DMS 273 (cell line): ENCODE measurements at regions not wholly inside any gene's neighbourhood (a gene's known extent, or its start where the extent isn't known, plus 50 kb on each side); places are given as distances from the start of the nearest gene placed in this dataset.
A peak's percentile ranks its signal among the peaks of the same experiment; 100 is the strongest.
"Not testable (repeated sequence)": the region's sequence is repeated elsewhere in the genome, so short reads cannot be mapped to it uniquely, and the experiment has no call there.

Source experiments
- DNase-seq: peaks from one replicate; lab custom pipeline; 2025; ENCODE audit not compliant: unreplicated experiment; lab: John Stamatoyannopoulos, UW

DNA sequence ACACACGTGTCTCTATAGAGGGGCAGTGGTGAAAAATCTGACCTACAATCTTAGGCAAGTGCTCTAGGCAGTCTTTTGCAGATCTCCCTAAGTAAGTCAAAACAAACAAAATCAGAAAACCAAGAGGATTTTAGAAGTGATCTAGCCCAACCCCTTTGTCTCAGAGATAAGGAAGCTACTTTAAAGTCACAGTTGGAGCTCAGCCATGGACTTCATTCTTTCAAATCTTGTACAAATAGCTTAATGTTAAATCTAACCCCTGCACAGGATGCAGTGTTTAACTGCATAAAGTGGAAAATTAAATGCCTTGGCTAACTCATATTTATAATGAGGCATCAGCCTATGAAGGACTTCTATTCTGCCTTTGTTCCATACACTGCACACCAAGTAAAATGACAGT lies 135.1 kb upstream of the RFX3 start:
- no peak for DNase-seq

- DNase-seq: no peak
Measured at GRCh38 chr9:3659647-3660046, 133.8 kb upstream of the RFX3 start.

DNA sequence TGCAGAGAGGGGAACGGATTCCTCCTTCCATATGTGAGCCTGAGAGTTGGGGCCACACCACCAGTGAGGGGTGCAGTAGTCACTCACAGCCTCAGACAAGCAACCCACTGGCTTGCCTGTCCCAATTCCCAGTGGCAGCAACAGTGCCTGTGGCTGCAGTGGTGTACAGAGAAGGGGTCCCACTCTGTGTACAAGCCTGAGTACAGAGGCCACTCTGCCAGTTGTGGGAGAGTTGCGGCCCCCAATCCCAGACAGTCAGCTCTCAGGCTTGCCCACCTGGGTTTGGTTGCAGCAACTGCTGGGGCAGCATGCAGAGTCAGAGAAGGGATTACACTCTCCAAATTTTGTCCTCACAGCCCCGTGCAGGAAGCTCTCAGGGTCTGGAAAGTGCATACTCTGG lies 133.2 kb upstream of the RFX3 start:
- DNase-seq: no peak

DNA sequence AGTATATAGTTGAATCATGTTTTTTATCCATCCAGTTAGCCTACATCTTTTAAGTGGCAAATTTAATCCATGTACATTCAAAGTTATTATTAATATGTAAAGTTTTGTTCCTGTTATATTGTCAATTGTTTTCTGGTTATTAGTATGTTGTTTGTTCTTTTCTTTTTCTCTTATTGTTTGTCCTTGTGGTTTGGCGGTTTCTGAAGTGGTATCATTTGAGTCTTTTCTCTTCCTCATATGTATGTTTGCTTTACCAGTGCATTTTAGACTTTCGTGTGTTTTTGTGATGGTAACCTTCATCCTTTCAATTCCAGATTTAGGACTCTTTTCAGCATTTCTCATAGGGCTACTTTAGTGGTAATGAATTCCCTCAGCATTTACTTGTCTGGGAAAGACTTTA lies 130.4 kb upstream of the RFX3 start:
- DNase-seq: no peak

DNA sequence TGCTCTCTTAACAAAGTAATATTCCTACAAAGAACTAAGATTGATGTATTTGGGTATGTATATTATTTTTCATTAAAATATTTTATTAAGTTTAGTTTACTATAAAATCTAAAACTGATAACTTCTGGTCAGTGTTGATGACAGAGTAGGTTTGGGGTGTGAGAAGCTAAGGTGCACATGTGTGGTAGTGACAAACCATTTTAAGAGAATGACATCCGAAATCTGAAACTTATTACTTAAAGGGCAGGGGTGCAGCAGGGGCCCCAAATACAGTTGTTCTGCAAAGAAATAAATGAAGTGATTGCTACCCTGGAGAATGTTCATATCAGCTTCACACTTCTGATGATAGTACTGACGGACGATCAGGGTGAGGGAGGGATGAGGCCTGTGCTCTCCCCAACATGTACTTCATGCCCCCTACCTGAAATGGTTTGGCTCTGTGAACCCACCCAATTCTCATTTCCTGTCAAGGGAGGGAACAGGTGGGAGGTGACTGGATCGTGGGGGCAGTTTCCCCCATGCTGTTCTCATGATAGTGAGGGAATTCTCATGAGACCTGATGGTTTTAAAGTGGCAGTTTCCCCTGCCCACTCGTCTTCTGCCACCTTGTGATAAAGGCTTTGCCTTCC lies 125.3 kb upstream of the RFX3 start:
- no peak for DNase-seq

- DNase-seq: no peak
Measured at GRCh38 chr9:3648722-3649246, 123.0 kb upstream of the RFX3 start.

DNA sequence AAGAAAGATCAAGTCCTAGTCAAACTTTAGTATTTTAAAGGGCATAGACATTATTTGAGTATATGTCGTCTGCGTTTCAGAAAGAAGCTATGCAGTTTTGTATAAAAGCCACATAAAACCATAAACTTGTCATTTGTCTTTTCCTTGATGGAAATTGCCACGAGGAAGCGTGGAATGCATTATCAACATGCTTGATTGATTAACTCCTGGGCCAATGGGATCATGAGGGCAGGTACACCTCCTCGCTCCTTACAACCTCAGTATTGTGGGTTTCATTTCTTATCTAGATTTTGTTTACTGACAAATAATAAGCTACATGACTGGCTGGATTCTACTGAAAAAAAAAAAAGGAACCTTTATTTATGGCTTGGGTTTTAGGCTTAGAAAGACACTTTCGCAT lies 122.5 kb upstream of the RFX3 start:
- no peak for DNase-seq

- no peak for DNase-seq
Measured at GRCh38 chr9:3647652-3648051, 121.9 kb upstream of the RFX3 start.

DNA sequence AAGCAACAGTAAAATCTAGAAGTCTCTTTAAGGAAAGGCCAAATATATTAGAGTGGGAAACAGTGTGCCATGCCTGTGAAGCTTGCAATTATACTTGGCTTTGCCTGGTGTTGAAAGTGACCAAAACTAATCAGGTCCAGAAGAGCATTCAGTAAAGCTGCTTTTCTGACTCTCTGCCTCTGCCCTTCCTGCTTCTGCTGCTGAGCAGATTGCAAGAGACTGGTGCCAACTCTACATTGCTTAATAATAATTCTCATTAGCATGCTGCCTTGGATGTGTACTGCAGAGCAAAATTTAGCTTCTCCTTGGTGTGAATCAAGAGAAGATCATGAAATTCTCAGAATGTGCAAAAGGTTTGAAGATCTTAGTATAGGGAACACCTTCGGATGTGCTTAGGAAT lies 120.4 kb upstream of the RFX3 start:
- DNase-seq: peak; percentile 56

- not testable (repeated sequence) for DNase-seq
Measured at GRCh38 chr9:3642075-3642474, 116.3 kb upstream of the RFX3 start.

DNA sequence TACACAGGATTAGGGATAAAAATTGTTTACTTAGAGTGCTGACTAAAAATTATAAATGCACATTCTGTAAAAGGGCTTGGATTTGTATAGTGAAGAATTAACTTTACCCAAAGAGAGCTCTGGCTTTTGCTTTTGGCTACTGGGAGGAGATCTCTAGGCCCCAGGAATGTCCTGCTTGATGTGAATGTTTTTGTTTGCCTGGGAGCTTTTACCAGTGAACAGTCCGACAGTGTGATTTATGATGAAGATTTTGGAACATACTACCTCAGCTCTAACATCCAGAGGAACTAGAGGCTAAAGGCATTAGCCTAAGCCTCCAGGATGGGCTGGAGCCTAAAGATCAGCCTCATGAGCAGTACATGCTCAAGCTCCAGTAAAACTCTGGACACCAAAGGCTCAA lies 103.7 kb upstream of the RFX3 start:
- DNase-seq: no peak

- DNase-seq: no peak
Measured at GRCh38 chr9:3628239-3628638, 102.4 kb upstream of the RFX3 start.

DNA sequence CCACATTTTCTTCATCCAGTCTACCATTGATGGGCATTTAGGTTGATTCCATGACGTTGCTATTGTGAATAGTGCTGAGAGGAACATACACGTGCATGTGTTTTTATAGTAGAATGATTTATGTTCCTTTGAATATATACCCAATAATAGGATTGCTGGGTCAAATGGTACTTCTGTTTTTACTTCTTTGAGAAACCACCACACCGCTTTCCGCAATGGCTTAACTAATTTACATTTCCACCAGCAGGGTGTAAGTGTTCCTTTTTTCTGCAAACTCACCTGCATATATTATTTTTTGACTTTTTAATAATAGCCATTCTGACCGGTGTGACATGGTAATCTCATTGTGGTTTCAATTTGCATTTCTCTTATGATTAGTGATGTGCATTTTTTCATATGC lies 82.2 kb upstream of the RFX3 start:
- DNase-seq: no peak

DNA sequence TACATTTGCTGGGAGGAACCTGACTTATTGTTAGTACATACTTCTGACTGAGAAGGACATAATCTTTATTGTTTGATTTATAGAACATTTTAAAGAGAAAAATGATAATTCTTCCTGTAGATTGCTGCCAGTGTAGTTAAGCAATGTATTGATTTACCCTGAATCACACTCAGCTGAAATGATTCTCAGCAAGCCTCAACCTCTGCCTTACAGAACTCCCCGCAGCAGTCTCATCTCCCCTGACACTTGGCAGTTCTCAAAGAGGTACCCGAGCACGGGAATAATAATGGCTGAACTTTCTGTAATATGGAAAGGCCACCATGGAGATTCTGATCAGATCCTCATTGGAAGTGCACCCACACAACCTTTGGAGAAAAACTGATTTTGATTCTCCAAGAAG lies 74.9 kb upstream of the RFX3 start:
- DNase-seq: no peak

DNA sequence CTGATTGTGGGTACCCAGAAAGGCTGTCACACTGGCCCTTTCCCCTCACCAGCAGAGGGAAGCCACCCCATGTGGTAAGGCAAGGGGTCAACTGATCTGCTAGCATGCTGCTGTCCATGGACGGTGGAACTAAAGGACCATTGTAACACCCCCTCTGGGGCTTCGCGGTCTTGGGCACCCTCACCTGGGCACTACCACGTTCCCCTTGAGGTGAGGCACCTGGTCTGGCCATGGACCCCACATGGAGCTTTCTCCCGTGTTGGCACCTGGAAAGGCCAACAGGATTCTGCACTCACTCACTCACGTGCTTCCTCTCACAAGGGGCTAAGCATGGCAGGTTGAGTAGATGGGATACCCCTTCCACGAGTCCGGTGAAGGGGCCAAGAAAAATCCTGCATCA lies 72.0 kb upstream of the RFX3 start:
- no peak for DNase-seq

DNA sequence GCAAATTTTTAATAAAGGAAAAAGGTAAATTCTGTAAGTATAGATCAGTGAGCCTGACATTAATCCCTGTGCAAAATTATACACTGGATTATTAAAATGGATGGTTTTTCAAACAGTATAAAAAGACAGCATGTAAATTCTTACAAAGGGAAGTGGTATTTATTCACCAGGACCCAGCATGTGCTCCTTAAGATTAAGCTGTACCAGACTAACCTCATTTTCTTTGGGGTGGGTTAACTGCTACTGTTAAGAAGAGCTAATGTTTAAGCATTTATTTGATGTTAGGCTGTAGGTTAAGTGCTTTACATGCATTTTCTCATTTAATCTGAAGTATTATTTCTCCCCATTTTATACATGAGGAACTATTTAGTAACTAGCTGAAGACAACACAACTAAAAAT lies 60.3 kb upstream of the RFX3 start:
- no peak for DNase-seq

- no peak for DNase-seq
Measured at GRCh38 chr9:3585606-3586005, 59.8 kb upstream of the RFX3 start.

DNA sequence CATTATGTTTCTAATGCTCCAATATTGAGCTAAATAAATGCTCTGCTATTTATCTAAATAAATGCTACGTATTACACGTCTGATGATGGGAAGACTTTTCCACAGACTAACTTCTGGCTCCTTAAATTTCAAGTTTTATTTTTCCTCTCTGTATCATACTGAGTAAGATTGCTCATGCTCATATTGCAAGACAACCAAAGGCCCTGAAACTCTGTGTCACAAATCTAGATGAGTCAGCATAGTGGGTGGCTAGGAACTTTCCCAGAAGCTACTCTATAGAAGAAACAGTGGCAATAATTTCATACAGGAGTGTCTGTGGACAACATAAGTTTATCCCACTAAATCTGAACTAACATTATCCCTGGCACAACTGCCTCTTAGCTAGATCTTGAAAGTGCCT lies 53.0 kb upstream of the RFX3 start:
- no peak for DNase-seq

DNA sequence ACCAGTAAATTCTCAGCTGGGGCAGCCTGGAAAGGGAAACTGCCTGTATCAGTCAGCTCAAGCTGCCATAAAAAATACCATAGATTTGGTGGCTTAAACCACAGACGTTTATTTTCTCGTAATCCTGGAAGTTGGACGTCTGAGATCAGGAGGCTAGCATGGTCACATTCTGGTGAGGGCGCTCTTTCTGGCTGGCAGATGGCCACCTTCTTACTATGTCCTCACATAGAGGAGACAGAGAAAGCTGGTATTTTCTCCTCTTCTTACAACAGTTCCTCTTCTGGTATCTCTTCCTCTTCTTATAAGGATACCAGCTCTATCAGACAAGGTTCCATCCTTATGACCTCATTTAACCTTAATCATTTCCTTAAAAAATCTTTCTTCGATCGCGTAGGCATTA lies 50.5 kb upstream of the RFX3 start:
- DNase-seq: no peak

- DNase-seq: no peak
Measured at GRCh38 chr9:3575821-3576220, 50.0 kb upstream of the RFX3 start.
